ENCODE measurements at regions not wholly inside any gene's neighbourhood (a gene's known extent, or its start where the extent isn't known, plus 50 kb on each side); places are given as distances from the start of the nearest gene placed in this dataset.

- H3K27me3 ChIP-seq = no peaks in the 10 kb centered on the region
- no peaks in the 10 kb centered on the region for H3K36me3 ChIP-seq
- H3K4me1 ChIP-seq = no peaks in the 10 kb centered on the region
- ATAC-seq (no peak), DNase-seq (no peak)
- no peaks in the 10 kb centered on the region for H3K9me3 ChIP-seq
- intact Hi-C loops (cut with DNase I) = no loop called here
- no peak for TF ChIP-seq CTCF (IDR thresholded peaks at IDR 0.05)
- no peak for TF ChIP-seq POLR2A (IDR thresholded peaks at IDR 0.05)
- H3K4me3 ChIP-seq = no peak overlapping the region
- H3K27ac ChIP-seq = no peak overlapping the region
- WGBS (ENCODE audit: insufficient coverage, low coverage, low lambda C conversion rate, missing lambda C conversion rate) = 51% methylated on average over 4 of the region's 4 CpGs
Observed at GRCh38 chr4:44871133-44871532, 144.8 kb upstream of the GNPDA2 start.

GRCh38 chr4:44869985-44870384 is 143.6 kb upstream of the GNPDA2 start:
- Histone ChIP-seq H3K4me1 (no peaks in the 10 kb centered on the region), H3K9me3 (no peaks in the 10 kb centered on the region), H3K36me3 (no peaks in the 10 kb centered on the region), H3K27me3 (no peaks in the 10 kb centered on the region), H3K27ac (no peak overlapping the region), H3K4me3 (no peak overlapping the region)
- no peak for ATAC-seq
- DNase-seq = no peak
- intact Hi-C loops (cut with DNase I) = no loop called here
- no peak for TF ChIP-seq POLR2A (IDR thresholded peaks at IDR 0.05)
- TF ChIP-seq CTCF (IDR thresholded peaks at IDR 0.05) = no peak
- whole genome bisulfite sequencing (ENCODE audit: insufficient coverage, low coverage, low lambda C conversion rate, missing lambda C conversion rate) = no CpG with 5 or more reads among the region's 2 CpGs

- 80% methylated on average over 1 of the region's 2 CpGs for WGBS (ENCODE audit: insufficient coverage, low coverage, low lambda C conversion rate, missing lambda C conversion rate)
- DNase-seq = no peak
- Histone ChIP-seq H3K4me1 (no peaks in the 10 kb centered on the region), H3K4me3 (no peak overlapping the region), H3K36me3 (no peaks in the 10 kb centered on the region), H3K27ac (no peak overlapping the region), H3K27me3 (no peaks in the 10 kb centered on the region), H3K9me3 (no peaks in the 10 kb centered on the region)
- no peak for TF ChIP-seq POLR2A (IDR thresholded peaks at IDR 0.05)
- no peak for TF ChIP-seq CTCF (IDR thresholded peaks at IDR 0.05)
- intact Hi-C loops (cut with DNase I) = no loop called here
- no peak for ATAC-seq
Observed at GRCh38 chr4:44869222-44869882, 143.0 kb upstream of the GNPDA2 start.

- intact Hi-C loops (cut with DNase I) = no loop called here
- DNase-seq = no peak
- ATAC-seq = no peak
Observed at GRCh38 chr4:44861756-44862155, 135.4 kb upstream of the GNPDA2 start.

More at GRCh38 chr4:44861756-44862155, 135.4 kb upstream of the GNPDA2 start:
- no peaks in the 10 kb centered on the region for H3K27me3 ChIP-seq
- no peak for TF ChIP-seq POLR2A (IDR thresholded peaks at IDR 0.05)
- no peak for TF ChIP-seq CTCF (IDR thresholded peaks at IDR 0.05)
- no peaks in the 10 kb centered on the region for H3K4me1 ChIP-seq
- H3K27ac ChIP-seq = no peak overlapping the region
- H3K4me3 ChIP-seq = no peak overlapping the region
- no peaks in the 10 kb centered on the region for H3K9me3 ChIP-seq
- no peaks in the 10 kb centered on the region for H3K36me3 ChIP-seq

Data from right lobe of liver (tissue), 6 donors.